PC-9 (cell line): ENCODE measurements at regions not wholly inside any gene's neighbourhood (a gene's known extent, or its start where the extent isn't known, plus 50 kb on each side); places are given as distances from the start of the nearest gene placed in this dataset.
"Not testable (repeated sequence)": the region's sequence is repeated elsewhere in the genome, so short reads cannot be mapped to it uniquely, and the experiment has no call there.

Experiments used
- EZH2 ChIP-seq: fragments of 200-600 bp; sonication (generic); IDR thresholded peaks from 2 replicates; pipeline ENCODE4 v1.8.0; 2017; ENCODE audit warnings: antibody characterized with exemption, low read depth
- TF ChIP-seq, protein P1 (sequence below): fragments of 200-600 bp; sonication (generic); conservative IDR thresholded peaks from 2 replicates; pipeline ENCODE4 v1.6.1; 2017; ENCODE audit warnings: mixed run types, antibody characterized with exemption, mild to moderate bottlenecking, moderate library complexity

DNA sequence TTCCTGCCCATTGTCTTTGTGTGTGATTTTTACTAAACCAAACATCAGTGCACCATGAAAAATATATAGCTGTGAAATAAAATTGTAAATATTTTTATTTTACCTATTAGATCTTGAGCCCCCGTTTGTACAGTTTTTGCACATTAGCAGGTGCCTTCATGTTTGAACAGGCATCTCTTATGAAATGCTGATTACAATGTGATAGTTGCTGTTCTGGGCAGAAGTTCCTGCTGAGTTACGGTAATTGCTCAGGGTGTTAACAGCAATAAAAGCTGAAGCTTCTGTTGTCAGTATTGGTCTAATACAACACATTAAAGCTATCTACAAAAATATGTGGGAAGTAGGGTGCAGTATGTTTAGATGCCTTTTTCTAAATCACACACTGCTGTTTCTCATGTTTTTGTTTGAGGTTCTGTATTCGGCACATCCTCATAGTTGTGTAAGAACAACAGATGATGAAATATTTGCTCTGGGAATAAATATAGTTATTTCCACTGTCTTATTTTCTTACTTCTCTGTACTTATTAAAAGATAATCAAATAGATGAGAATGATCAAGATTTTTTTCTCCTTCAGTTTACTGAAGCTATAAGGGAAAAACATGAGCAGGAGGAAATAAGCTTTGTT is 173.8 kb upstream of the GOLGA6L22 start:
- TF ChIP-seq, protein P1, sequence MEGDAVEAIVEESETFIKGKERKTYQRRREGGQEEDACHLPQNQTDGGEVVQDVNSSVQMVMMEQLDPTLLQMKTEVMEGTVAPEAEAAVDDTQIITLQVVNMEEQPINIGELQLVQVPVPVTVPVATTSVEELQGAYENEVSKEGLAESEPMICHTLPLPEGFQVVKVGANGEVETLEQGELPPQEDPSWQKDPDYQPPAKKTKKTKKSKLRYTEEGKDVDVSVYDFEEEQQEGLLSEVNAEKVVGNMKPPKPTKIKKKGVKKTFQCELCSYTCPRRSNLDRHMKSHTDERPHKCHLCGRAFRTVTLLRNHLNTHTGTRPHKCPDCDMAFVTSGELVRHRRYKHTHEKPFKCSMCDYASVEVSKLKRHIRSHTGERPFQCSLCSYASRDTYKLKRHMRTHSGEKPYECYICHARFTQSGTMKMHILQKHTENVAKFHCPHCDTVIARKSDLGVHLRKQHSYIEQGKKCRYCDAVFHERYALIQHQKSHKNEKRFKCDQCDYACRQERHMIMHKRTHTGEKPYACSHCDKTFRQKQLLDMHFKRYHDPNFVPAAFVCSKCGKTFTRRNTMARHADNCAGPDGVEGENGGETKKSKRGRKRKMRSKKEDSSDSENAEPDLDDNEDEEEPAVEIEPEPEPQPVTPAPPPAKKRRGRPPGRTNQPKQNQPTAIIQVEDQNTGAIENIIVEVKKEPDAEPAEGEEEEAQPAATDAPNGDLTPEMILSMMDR = not testable (repeated sequence)
- TF ChIP-seq EZH2 = not testable (repeated sequence)
